ENCODE measurements at regions not wholly inside any gene's neighbourhood (a gene's known extent, or its start where the extent isn't known, plus 50 kb on each side); places are given as distances from the start of the nearest gene placed in this dataset.
"Not testable (repeated sequence)": the region's sequence is repeated elsewhere in the genome, so short reads cannot be mapped to it uniquely, and the experiment has no call there.

- Histone ChIP-seq H3K27ac (no peak overlapping the region), H3K36me3 (no peaks in the 10 kb centered on the region)
Measured at GRCh38 chr21:35164380-35164779, 115.3 kb upstream of the RUNX1 start.

GRCh38 chr21:35163411-35163810 lies 114.3 kb upstream of the RUNX1 start:
- no peak for ATAC-seq
- TF ChIP-seq CTCF (IDR thresholded peaks at IDR 0.05), result no peak
- TF ChIP-seq POLR2A (IDR thresholded peaks at IDR 0.05), result no peak

More at GRCh38 chr21:35164380-35164779, 115.3 kb upstream of the RUNX1 start:
- DNase-seq (no peak), ATAC-seq (no peak)
- intact Hi-C loops (cut with DNase I), result no loop called here
- no peaks in the 10 kb centered on the region for H3K27me3 ChIP-seq
- no peaks in the 10 kb centered on the region for H3K4me1 ChIP-seq
- TF ChIP-seq CTCF (IDR thresholded peaks at IDR 0.05) (no peak), POLR2A (IDR thresholded peaks at IDR 0.05) (no peak)
- WGBS (ENCODE audit: insufficient coverage, low coverage, low lambda C conversion rate, missing lambda C conversion rate), result 84% methylated on average over 4 of the region's 4 CpGs
- H3K9me3 ChIP-seq, result no peaks in the 10 kb centered on the region
- H3K4me3 ChIP-seq, result no peak overlapping the region

GRCh38 chr21:35162831-35163230 lies 113.7 kb upstream of the RUNX1 start:
- no peaks in the 10 kb centered on the region for H3K9me3 ChIP-seq
- DNase-seq (no peak), ATAC-seq (no peak)
- TF ChIP-seq CTCF (IDR thresholded peaks at IDR 0.05) (no peak), POLR2A (IDR thresholded peaks at IDR 0.05) (no peak)
- no peak overlapping the region for H3K27ac ChIP-seq
- H3K36me3 ChIP-seq, result no peaks in the 10 kb centered on the region
- H3K4me3 ChIP-seq, result no peak overlapping the region
- H3K4me1 ChIP-seq, result no peaks in the 10 kb centered on the region
- WGBS (ENCODE audit: insufficient coverage, low coverage, low lambda C conversion rate, missing lambda C conversion rate), result 69% methylated on average over 3 of the region's 3 CpGs
- no peaks in the 10 kb centered on the region for H3K27me3 ChIP-seq
- intact Hi-C loops (cut with DNase I), result no loop called here

More at GRCh38 chr21:35163411-35163810, 114.3 kb upstream of the RUNX1 start:
- Histone ChIP-seq H3K4me3 (no peak overlapping the region), H3K36me3 (no peaks in the 10 kb centered on the region), H3K4me1 (no peaks in the 10 kb centered on the region), H3K9me3 (no peaks in the 10 kb centered on the region), H3K27me3 (no peaks in the 10 kb centered on the region), H3K27ac (no peak overlapping the region)
- no peak for DNase-seq
- intact Hi-C loops (cut with DNase I), result no loop called here
- WGBS (ENCODE audit: insufficient coverage, low coverage, low lambda C conversion rate, missing lambda C conversion rate), result 76% methylated on average over 3 of the region's 3 CpGs

- Histone ChIP-seq H3K4me3 (no peak overlapping the region), H3K9me3 (no peaks in the 10 kb centered on the region), H3K27me3 (no peaks in the 10 kb centered on the region), H3K4me1 (peaks cover 0 to 9% (median 0%) of the 10 kb centered on the region in 4 donors), H3K27ac (no peak overlapping the region), H3K36me3 (no peaks in the 10 kb centered on the region)
- no peak for TF ChIP-seq CTCF (IDR thresholded peaks at IDR 0.05)
- no peak for TF ChIP-seq POLR2A (IDR thresholded peaks at IDR 0.05)
- WGBS (ENCODE audit: insufficient coverage, low coverage, low lambda C conversion rate, missing lambda C conversion rate), result 56% methylated on average over 3 of the region's 4 CpGs
- intact Hi-C loops (cut with DNase I), result no loop called here
- DNase-seq (no peak), ATAC-seq (no peak)
Measured at GRCh38 chr21:35159881-35160280, 110.8 kb upstream of the RUNX1 start.

GRCh38 chr21:35157374-35157773 lies 108.3 kb upstream of the RUNX1 start:
- H3K27me3 ChIP-seq; H3K9me3 ChIP-seq; DNase-seq; H3K27ac ChIP-seq; ATAC-seq; H3K4me3 ChIP-seq; H3K4me1 ChIP-seq; H3K36me3 ChIP-seq; intact Hi-C loops (cut with DNase I): not testable (repeated sequence)
- WGBS (ENCODE audit: insufficient coverage, low coverage, low lambda C conversion rate, missing lambda C conversion rate), result 86% methylated on average over 1 of the region's 1 CpG
